GM18858 (cell line): ENCODE measurements at regions not wholly inside any gene's neighbourhood (a gene's known extent, or its start where the extent isn't known, plus 50 kb on each side); places are given as distances from the start of the nearest gene placed in this dataset.
"Not testable (repeated sequence)": the region's sequence is repeated elsewhere in the genome, so short reads cannot be mapped to it uniquely, and the experiment has no call there.

Experiments used
- ATAC-seq: cut with Tn5 transposase; IDR thresholded peaks from one replicate; pipeline ENCODE4 v1.9.1; 2021; ENCODE audit not compliant: unreplicated experiment

DNA sequence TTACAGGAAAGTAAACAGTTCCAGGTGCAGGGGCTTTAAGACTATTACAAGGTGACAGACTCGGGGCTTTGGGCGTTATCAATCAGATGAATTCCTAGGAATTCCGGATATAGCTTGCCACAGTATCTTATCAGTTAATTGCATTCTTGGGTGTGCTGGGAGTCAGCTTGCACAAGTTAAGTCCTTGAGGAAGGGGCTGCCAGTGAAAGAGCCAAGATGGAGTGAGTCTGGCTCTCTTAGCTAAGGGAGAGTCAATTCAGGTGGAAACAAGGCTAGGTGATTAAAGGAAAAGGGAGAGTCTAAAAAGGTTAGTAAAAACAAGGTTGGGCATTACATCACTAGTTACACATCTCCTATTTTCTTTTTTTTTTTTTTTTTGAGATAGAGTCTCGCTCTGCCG, 199.8 kb upstream of the PRSS16 start:
- ATAC-seq = not testable (repeated sequence)

DNA sequence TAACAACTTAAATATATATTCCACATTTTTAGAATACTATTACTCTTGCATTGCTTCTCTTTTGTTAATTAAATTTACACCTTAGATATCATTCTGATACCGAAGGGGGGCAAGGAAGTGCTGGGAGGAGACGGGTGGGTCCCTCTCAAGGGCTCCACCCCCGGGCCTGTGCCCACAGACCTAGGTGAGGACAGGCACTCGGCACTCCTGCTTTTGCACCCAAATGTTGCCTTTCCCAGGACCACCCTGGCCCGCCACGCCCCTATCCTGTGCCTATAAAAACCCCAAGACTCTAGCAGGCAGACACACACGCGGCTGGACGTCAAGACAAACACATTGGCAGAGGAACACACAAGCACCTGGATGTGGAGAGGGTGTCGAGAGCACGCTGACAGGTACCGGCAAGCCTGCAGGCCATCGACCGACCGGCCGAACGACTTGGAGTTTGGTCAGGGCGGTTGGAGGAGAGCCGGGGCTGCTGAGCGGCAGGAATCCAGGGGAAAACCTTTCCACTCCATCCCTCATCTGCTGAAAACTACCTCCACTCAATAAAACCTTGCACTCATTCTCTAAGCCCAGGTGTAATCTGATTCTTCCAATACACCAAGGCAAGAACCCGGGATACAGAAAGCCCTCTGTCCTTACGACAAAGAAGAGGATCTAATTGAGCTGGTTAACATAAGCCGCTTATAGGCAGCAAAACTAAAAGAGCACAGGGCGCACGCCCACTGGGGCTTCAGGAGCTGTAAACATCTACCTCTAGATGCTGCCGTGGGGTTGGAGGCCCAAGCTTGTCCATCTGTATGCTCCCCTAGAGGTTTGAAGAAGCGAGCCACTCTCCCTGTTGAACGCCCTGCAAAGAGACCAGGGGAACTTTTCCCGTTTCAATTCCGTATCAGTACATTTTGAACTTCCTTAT, 197.4 kb upstream of the PRSS16 start:
- ATAC-seq = no peak

DNA sequence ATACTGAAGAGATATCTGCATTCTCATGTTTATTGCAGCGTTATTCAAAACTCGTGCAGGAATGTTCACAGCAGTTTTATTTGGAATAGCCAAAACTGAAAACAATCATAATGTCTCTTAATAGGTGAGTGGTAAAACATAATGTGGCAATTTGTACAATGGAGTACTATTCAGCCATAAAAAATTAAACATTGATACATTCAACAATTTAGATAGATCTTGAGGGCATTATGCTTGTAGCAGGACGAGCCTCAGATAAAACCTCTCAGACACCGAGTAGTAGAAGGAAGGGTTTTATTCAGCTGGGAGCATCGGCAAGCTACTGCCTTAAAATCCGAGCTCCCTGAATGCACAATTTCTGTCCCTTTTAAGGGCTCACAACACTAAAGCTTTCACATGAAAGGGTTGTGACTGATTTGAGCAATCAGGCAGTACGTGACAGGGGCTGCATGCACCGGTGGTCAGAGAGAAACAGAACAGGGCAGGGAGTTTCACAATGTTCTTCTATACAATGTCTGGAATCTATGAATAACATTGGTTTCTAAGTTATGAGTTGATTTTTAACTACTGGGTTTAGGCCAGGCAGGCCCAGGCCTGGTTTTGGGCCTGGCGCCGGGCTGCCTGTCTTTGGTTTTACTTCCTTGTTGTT, 195.3 kb upstream of the PRSS16 start:
- ATAC-seq = not testable (repeated sequence)

DNA sequence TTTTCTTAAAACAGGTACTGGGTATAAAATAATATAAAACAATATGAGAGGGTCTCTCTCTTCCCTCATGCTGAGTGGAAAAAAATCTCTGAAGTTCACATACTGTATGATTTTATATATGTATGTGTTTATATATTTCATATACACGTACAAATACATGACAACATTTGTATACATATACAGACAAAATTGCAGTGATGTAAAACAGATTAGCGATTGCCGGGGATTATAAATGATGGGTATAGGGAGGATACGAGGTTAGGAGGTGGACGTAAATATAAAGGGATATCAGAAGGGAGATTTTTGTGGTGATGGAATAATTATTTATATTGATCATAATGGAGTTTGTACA, 194.8 kb upstream of the PRSS16 start:
- no peak for ATAC-seq

DNA sequence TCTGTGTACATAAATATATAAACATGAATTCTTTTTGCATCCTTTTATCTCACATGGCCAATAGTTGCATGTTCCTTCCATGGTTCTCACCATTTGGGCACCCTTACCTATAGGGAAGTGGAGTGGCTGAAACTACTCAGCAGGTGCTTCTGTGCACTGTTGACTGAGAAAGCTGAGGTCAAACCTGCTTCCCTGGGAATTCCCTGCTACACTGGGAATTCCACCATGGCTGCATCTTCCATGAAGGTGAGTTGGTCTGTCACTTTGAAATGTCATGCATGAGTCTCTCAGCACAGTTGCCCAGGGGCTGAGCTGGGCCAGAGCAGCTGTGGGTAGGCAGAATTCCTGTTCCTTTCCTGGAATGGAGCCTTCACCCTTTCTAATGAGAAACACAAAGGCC, 193.8 kb upstream of the PRSS16 start:
- ATAC-seq = no peak

DNA sequence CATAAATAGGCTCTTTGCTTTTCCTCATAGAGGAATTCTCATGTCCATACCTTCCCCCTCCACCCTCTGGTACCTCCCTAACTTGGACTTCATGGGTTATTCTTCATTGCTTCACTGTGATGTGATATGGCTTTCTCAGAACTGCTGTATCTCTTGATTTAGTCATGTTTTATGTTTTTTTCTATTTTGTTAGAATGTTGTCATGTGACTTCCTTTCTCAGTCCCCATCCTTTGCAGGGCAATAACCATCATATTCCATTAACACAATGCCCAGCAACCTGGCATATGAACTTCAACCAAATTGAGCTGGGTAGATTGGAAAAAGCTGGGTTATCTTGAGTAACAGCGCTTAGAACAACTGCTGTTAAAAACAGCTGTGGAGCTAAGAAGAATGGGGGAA, 190.9 kb upstream of the PRSS16 start:
- no peak for ATAC-seq

DNA sequence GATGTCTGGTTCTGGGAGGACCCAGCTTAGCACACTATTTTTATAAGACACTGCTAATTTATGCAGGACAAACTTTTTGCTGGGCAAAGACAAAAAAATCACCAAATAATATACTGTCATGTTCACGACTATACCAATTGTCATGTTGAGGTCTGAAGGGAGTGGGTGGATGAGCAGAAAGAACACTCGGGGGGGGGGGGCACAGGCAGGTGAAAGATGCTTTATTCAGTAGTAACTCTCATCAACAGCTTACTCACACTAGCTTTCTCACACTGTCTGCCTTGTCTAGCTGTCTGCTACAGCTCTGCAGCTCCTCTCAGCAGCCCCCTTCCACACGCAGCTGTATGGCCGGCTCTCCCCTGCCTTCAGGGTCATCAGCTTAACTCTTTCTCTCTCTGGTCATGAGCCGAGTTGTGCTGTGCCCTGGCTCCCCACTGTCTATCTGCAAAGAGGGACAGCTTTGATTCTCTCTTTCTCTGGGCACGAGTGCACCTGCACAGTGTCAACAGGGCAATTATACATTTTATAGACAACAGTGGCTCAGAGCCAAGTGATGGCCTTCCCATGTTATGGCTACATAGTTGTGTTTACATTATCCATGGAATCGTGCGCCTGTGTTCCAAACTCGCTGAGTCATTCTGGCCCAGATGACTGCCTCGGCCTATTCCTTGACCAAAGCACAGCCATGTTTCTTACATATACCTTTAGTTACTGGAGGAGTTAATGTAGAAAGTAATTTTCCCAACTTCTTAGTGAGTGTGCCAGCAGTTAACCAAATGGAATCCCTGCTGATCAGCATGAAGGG, 187.7 kb upstream of the PRSS16 start:
- no peak for ATAC-seq

DNA sequence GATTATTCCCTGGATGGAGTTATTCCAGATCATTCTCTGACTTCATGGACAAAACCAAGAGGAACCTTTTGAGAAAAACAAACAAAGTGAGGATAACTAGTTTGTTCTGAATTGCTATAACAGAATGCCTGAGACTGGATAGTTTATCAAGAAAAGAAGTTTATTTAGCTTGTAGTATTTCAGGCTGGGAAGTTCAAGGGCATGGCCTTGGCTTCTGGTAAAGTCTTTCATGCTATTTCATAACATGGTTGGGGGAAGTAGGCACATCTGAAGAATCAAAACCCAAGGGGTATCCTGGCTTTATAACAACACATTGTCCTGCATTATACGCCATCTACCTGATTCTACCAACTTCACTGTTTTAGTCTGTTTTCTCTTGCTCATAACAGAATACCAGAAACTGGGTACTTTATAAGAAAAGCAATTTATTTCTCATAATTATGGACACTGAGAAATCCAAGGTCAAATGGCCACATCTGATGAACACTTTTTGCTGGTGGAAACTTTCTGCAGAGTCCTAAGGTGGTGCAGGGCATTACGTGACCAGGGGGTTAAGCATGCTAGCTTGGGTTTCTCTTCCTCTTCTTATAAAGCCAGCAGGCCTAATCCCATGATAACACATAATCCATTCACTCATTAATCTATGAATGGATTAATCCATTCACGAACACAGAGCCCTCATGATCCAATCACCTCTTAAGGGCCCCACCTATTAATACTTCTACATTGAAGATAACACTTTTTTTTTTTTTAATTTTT, 186.1 kb upstream of the PRSS16 start:
- no peak for ATAC-seq

DNA sequence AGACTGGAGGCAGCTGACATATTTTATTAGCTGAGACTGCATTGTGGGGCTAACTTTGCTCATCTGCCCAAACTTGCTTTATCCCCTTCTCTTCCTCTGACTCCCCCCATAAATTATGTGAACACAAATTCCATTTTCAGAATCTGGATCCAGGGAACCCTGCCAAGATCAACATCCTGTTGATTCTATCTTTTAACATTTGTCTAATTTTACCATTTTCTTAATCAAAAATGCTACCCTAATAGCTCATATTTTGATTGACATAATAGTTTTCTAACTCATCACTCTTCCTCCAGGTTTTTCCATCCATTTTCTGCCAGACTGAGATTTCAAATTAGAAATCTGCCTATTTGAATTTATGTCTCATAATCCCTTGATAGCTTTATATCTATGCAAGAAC, 184.7 kb upstream of the PRSS16 start:
- ATAC-seq = no peak

DNA sequence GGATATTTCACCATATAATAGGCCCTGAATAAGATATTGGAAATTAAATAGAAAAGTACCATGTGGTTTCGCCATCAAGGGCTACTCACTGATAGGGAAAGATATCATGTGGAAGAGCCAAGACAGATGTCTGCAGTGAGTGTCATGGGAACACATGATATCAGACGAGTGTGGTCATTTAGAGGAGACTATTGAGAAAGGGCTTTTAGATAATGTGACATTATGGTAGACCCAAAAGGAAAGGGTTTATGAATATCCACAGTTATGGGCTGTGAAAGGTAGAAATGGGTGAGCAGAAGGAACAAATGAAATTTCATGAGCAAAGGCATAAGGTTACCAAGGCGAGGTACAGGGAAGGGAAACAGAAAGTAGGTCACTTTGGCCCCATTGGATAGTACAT, 182.3 kb upstream of the PRSS16 start:
- no peak for ATAC-seq

DNA sequence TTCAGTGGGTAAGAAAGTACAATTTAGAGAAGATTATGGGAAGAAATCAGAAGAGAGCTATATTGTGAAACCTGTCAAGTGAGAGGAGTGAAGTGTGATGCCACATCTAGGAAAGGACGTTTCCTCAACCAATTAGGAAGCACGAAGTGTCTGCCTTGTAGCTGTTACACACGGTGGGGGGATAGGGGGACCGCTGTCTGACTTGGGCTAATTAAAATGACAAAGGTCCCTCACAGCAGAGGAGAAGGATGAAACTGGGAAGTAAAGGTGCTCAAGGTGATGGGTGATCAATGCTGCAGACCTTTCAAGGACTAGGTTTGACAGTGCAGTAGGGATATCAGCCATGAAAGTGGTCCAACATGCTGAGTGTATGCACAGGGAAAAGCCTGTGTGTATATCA, 181.1 kb upstream of the PRSS16 start:
- ATAC-seq = no peak

DNA sequence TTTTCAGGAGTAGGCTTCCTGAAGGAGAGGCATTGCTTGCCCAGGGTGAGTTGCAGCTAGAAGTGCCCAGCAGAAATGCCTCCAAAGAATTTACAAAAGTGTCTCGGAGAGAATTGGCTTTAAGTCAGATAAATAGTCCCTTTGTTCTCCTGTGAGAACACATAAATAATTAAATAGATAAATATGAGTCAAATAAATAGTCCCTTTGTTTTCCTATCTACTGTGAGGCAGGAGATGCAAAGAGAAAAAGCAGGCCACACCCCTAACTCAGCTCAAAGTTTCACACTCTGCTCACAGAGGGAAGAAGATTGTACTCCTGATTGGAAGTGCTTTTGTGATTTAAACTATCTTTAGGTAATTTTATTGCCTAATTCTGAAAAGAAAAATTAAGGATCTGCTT, 180.7 kb upstream of the PRSS16 start:
- ATAC-seq = no peak

DNA sequence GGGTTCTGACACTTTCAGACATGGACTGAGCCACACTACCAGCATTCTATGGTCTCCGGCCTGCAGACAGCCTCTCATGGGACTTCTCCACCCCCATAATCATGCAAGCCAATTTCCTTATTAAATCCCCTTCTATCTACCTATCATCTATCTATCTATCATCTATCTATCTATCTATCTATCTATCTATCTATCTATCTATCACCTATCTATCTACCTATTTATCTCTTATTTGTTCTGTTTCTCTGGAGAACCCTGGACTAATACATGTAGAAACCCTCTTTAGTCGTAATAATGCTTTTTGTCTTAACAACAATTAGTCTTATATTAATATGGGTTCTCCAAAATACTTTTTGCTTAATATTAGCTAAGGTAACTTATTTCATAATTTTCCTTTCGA, 174.1 kb upstream of the PRSS16 start:
- ATAC-seq = no peak

DNA sequence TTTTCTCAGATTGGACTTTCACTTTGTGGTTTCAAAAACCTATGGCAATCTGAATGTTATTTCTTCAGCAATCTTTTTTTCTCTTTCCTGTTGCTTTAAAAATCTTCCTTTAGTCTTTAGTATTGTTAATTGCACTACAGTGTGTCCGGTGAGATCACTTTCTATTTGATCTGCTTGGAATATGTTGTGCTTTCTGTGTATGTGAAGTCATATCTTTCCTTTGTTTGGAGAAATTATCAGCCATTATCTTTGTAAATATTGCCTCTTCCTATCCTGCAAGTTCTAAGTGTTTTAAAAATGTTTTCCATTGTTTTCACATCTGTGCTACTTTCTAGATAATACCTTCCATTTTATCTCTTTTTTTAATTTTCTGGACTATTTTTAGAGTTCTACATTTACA, 171.4 kb upstream of the PRSS16 start:
- no peak for ATAC-seq

DNA sequence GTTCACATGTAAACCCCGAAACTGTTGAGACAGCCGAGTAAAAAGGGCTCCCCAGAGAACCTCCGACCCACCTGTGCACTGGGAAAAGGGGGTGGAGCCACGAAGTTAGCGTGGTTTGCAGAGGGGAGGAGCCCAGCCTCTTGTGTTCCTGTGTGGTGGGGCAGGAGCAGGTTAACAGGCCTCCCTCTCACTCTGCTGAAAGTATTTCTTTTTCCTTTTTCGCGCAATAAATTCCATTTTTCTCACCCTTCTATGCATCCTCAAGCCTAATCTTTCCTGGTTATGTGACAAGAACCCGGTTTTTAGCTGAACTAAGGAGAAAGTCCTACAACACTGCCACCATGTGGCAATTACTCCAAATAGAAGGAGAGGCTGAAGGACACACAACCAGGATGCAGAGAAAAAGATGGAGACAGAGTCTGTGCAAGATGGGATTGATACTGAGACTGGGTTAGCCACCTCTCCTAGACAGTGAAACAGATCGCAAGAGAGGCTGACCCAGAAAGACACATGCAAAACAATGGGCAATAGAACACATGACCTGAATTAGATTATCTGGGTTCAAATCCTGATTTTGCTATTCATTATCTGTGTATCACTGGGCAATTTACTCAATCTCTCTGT, 168.7 kb upstream of the PRSS16 start:
- ATAC-seq = peak; percentile 62

DNA sequence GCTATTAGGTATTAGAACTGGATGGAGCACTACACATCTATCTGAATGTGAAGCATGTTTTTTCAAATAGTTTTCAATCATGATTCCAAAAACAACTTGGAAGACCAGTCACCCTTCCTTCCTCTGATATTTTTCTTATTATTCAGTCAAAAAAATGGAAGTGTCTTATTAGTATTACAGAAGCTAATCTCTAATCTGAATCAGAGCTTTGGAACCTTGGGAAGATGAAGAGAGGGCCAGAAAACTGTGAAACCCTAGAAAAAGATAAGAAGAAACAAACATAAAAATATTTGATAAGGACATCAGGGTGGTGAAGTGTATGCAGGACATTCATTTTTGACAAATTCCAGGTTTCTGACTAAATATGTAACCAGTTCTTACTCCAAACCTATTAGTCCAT, 166.3 kb upstream of the PRSS16 start:
- ATAC-seq = no peak

DNA sequence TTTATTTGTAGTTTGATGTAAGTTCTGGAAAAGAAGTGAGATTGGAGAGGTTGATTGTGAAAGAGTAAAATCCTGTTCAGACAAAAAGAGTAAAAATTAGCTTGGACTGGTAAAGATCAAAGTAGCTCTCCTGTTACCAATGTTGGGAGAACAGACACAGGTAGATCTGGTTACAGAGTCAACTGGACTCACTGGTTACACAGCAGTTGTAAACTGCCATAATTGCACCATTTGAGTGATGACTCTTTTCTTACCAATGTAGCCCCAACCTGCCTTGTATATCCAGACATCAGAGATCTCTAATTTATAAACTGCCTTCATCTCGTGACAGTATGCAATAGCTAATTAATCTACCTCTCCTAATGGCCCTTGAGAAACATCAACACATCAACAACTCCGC, 165.6 kb upstream of the PRSS16 start:
- no peak for ATAC-seq

DNA sequence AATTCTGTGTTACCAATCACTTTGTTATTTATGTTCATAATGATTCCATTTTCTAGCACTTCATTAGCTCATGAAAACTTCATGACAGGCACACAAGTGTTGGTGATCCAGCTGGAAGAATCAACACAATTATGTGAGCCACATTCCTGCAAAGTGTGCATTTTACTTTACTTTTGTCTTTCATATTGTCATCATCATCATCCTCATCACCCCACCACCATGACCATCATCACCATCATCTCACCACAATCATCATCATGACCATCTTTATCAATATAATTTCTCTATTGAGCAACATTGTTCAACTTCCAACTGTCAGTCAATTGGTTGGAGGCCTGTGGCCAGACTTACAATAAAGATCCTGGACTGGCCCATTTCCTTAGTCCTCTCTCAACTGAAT, 159.4 kb upstream of the PRSS16 start:
- ATAC-seq = no peak

DNA sequence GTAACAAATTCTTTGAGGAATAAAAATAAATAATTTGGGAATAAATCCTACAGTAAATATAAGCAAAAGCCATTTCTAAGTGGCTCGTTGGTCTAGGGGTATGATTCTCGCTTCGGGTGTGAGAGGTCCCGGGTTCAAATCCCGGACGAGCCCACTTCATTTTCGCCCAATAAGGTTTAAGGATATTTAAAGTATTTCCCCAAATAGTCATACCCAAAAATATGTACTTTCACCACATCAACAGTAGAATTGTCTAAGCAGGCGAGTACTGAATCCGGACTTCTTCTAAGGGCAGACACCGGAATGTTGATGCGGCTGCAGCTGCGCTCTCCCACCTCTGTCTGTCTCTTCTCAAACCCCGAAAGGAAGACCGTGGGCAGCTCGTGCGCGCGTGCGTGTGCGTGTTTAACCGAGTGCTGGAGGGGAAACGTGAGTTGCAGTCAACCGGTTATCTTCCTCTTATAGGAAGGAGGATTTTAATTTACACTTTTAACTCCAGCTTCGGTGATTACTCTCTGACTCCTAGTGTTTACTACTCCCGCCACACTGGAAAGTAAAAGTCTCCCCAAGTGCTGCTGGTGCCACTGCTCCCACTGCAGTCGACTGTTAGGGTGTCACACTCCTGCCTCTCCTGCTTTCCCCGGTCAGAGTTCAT, 155.7 kb upstream of the PRSS16 start:
- no peak for ATAC-seq

DNA sequence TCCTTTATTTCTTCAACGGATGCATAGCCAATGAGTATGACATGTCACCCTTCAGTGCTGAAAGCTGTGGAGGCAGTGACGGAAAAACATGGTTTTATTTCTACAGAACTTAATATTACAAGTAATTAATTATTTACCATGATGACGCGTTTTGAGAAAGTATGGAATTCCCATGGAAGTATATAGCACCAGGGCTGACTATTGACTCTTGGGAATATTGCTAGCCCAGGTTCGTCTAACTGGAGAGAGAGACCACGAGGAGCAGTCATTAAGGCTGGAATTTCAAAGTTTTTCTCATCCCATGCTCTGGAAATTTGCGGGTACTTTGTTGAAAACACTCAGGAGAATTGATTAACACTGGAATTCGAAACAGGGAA, 155.2 kb upstream of the PRSS16 start:
- no peak for ATAC-seq
